GM19023 (cell line): ENCODE measurements at regions not wholly inside any gene's neighbourhood (a gene's known extent, or its start where the extent isn't known, plus 50 kb on each side); places are given as distances from the start of the nearest gene placed in this dataset.

Experiments
- ATAC-seq: cut with Tn5 transposase; IDR thresholded peaks from one replicate; pipeline ENCODE4 v1.9.1; 2021; ENCODE audit warnings: mild to moderate bottlenecking, moderate library complexity; ENCODE audit not compliant: unreplicated experiment

GRCh38 chr2:116645155-116645554 lies 1169.3 kb upstream of the DDX18 start:
- ATAC-seq = no peak

GRCh38 chr2:116668691-116669090 lies 1145.8 kb upstream of the DDX18 start:
- no peak for ATAC-seq

GRCh38 chr2:116669782-116670181 lies 1144.7 kb upstream of the DDX18 start:
- ATAC-seq = no peak

- no peak for ATAC-seq
Measured at GRCh38 chr2:116674188-116674587, 1140.3 kb upstream of the DDX18 start.

- no peak for ATAC-seq
Measured at GRCh38 chr2:116676776-116677175, 1137.7 kb upstream of the DDX18 start.

- ATAC-seq = no peak
Measured at GRCh38 chr2:116680256-116680936, 1134.1 kb upstream of the DDX18 start.

GRCh38 chr2:116687371-116687770 lies 1127.1 kb upstream of the DDX18 start:
- no peak for ATAC-seq

- ATAC-seq = no peak
Measured at GRCh38 chr2:116692988-116693387, 1121.5 kb upstream of the DDX18 start.

GRCh38 chr2:116696223-116696622 lies 1118.3 kb upstream of the DDX18 start:
- ATAC-seq = no peak

GRCh38 chr2:116696903-116697302 lies 1117.6 kb upstream of the DDX18 start:
- no peak for ATAC-seq

- ATAC-seq = no peak
Measured at GRCh38 chr2:116706396-116706795, 1108.1 kb upstream of the DDX18 start.

- ATAC-seq = no peak
Measured at GRCh38 chr2:116716038-116716437, 1098.5 kb upstream of the DDX18 start.

GRCh38 chr2:116716444-116716843 lies 1098.0 kb upstream of the DDX18 start:
- no peak for ATAC-seq

- ATAC-seq = no peak
Measured at GRCh38 chr2:116717832-116718231, 1096.7 kb upstream of the DDX18 start.

- no peak for ATAC-seq
Measured at GRCh38 chr2:116718451-116718850, 1096.0 kb upstream of the DDX18 start.

- no peak for ATAC-seq
Measured at GRCh38 chr2:116719836-116720235, 1094.7 kb upstream of the DDX18 start.

- ATAC-seq = no peak
Measured at GRCh38 chr2:116724550-116724949, 1089.9 kb upstream of the DDX18 start.

- no peak for ATAC-seq
Measured at GRCh38 chr2:116732322-116732721, 1082.2 kb upstream of the DDX18 start.

- no peak for ATAC-seq
Measured at GRCh38 chr2:116733699-116734098, 1080.8 kb upstream of the DDX18 start.

- no peak for ATAC-seq
Measured at GRCh38 chr2:116737951-116738350, 1076.5 kb upstream of the DDX18 start.

- ATAC-seq = no peak
Measured at GRCh38 chr2:116747103-116747502, 1067.4 kb upstream of the DDX18 start.

- no peak for ATAC-seq
Measured at GRCh38 chr2:116749994-116750393, 1064.5 kb upstream of the DDX18 start.

GRCh38 chr2:116754381-116755101 lies 1060.0 kb upstream of the DDX18 start:
- ATAC-seq = no peak
